ENCODE measurements at regions not wholly inside any gene's neighbourhood (a gene's known extent, or its start where the extent isn't known, plus 50 kb on each side); places are given as distances from the start of the nearest gene placed in this dataset.

DNA sequence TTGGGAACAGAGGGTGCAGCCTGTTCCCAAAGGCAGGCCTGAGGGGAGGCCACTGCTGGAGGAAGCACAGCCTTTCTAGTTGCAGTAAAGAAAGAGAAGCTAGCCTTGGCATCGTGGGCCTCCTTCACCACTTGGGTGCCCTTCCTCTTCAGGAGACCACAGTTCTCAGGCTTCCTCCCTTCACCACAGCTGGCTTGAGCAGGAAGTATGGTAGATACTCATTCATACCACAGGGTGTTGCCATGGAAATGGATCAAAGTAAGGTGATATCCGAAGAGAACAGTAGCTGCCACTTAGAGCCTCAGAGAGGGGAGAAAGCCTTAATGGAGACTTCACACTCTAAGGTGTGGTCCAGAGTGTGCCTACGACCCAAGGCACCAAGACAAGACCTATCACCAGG, 120.4 kb upstream of the RIPOR2 start:
- H3K27me3 ChIP-seq (ENCODE audit: insufficient read depth, low read length) = no peaks in the 10 kb centered on the region
- WGBS = 88% methylated on average over 3 of the region's 3 CpGs
- no peak overlapping the region for H3K27ac ChIP-seq (ENCODE audit: low read depth, low read length)
- no peak overlapping the region for H3K4me3 ChIP-seq (ENCODE audit: low read length)
- no peak overlapping the region for H3K9ac ChIP-seq (ENCODE audit: low read depth, low read length)
- no peaks in the 10 kb centered on the region for H3K36me3 ChIP-seq (ENCODE audit: insufficient read depth, low read length)
- 0 out of 2 replicates have a peak, but pooled peaks cover 3% of the 10 kb centered on the region for H3K9me3 ChIP-seq (ENCODE audit: insufficient read depth, low read depth, low read length)
- H3K4me1 ChIP-seq (ENCODE audit: insufficient read depth, low read length) = peaks cover 6% of the 10 kb centered on the region; the same call in 1 of the 2 replicates

- Histone ChIP-seq H3K4me1 (ENCODE audit: insufficient read depth, low read length) (peaks cover 18% of the 10 kb centered on the region), H3K27me3 (ENCODE audit: insufficient read depth, low read length) (no peaks in the 10 kb centered on the region), H3K9ac (ENCODE audit: low read depth, low read length) (no peak overlapping the region), H3K4me3 (ENCODE audit: low read length) (no peak overlapping the region), H3K9me3 (ENCODE audit: insufficient read depth, low read depth, low read length) (0 out of 2 replicates have a peak, but pooled peaks cover 3% of the 10 kb centered on the region), H3K36me3 (ENCODE audit: insufficient read depth, low read length) (no peaks in the 10 kb centered on the region), H3K27ac (ENCODE audit: low read depth, low read length) (no peak overlapping the region)
- WGBS = 94% methylated on average over 7 of the region's 7 CpGs
Measured at GRCh38 chr6:25057111-25057905, 121.5 kb upstream of the RIPOR2 start.

- Histone ChIP-seq H3K4me3 (ENCODE audit: low read length) (no peak overlapping the region), H3K9ac (ENCODE audit: low read depth, low read length) (no peak overlapping the region), H3K4me1 (ENCODE audit: insufficient read depth, low read length) (peaks cover 24% of the 10 kb centered on the region), H3K27ac (ENCODE audit: low read depth, low read length) (0 out of 2 replicates have a peak overlapping the region, but pooled peaks have one; percentile 5), H3K9me3 (ENCODE audit: insufficient read depth, low read depth, low read length) (0 out of 2 replicates have a peak, but pooled peaks cover 3% of the 10 kb centered on the region), H3K36me3 (ENCODE audit: insufficient read depth, low read length) (no peaks in the 10 kb centered on the region), H3K27me3 (ENCODE audit: insufficient read depth, low read length) (no peaks in the 10 kb centered on the region)
- WGBS = 89% methylated on average over 5 of the region's 5 CpGs
Measured at GRCh38 chr6:25058441-25058840, 122.7 kb upstream of the RIPOR2 start.

DNA sequence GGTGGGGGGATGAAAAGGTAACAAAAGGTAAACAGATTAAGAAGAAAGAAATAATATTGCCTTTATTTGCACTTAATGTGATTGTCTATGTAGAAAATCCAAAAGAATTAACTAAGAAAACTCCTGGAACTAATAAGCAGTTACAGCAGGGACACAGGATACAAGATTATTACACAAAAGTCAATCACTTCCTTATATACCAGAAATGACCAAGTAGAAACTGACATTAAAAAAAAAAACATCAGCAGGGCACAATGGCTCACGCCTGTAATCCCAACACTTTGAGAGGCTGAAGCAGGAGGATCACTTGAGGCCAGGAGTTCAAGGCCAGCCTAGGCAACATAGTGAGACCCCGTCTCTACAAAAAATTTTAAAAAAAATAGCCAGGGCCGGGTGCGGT, 123.2 kb upstream of the RIPOR2 start:
- Histone ChIP-seq H3K9ac (ENCODE audit: low read depth, low read length) (no peak overlapping the region), H3K27ac (ENCODE audit: low read depth, low read length) (no peak overlapping the region), H3K27me3 (ENCODE audit: insufficient read depth, low read length) (no peaks in the 10 kb centered on the region), H3K4me1 (ENCODE audit: insufficient read depth, low read length) (peaks cover 22% of the 10 kb centered on the region), H3K36me3 (ENCODE audit: insufficient read depth, low read length) (no peaks in the 10 kb centered on the region), H3K9me3 (ENCODE audit: insufficient read depth, low read depth, low read length) (0 out of 2 replicates have a peak, but pooled peaks cover 3% of the 10 kb centered on the region), H3K4me3 (ENCODE audit: low read length) (no peak overlapping the region)
- 93% methylated on average over 4 of the region's 4 CpGs for WGBS

- WGBS = 94% methylated on average over 2 of the region's 2 CpGs
- 0 out of 2 replicates have a peak, but pooled peaks cover 3% of the 10 kb centered on the region for H3K9me3 ChIP-seq (ENCODE audit: insufficient read depth, low read depth, low read length)
Measured at GRCh38 chr6:25060522-25060921, 124.8 kb upstream of the RIPOR2 start.

GRCh38 chr6:25061289-25061936, 125.7 kb upstream of the RIPOR2 start:
- Histone ChIP-seq H3K4me3 (ENCODE audit: low read length) (no peak overlapping the region), H3K4me1 (ENCODE audit: insufficient read depth, low read length) (peaks cover 21% of the 10 kb centered on the region), H3K9me3 (ENCODE audit: insufficient read depth, low read depth, low read length) (0 out of 2 replicates have a peak, but pooled peaks cover 3% of the 10 kb centered on the region), H3K36me3 (ENCODE audit: insufficient read depth, low read length) (no peaks in the 10 kb centered on the region), H3K27ac (ENCODE audit: low read depth, low read length) (peak overlapping the region; percentile 91), H3K9ac (ENCODE audit: low read depth, low read length) (peak overlapping the region; percentile 40; the same call in 1 of the 2 replicates), H3K27me3 (ENCODE audit: insufficient read depth, low read length) (no peaks in the 10 kb centered on the region)
- WGBS = 39% methylated on average over 5 of the region's 6 CpGs

More at GRCh38 chr6:25060522-25060921, 124.8 kb upstream of the RIPOR2 start:
- Histone ChIP-seq H3K9ac (ENCODE audit: low read depth, low read length) (no peak overlapping the region), H3K4me3 (ENCODE audit: low read length) (no peak overlapping the region), H3K36me3 (ENCODE audit: insufficient read depth, low read length) (no peaks in the 10 kb centered on the region), H3K27ac (ENCODE audit: low read depth, low read length) (no peak overlapping the region), H3K4me1 (ENCODE audit: insufficient read depth, low read length) (peaks cover 21% of the 10 kb centered on the region), H3K27me3 (ENCODE audit: insufficient read depth, low read length) (no peaks in the 10 kb centered on the region)

- Histone ChIP-seq H3K9ac (ENCODE audit: low read depth, low read length) (no peak overlapping the region; the same call in 1 of the 2 replicates), H3K27me3 (ENCODE audit: insufficient read depth, low read length) (no peaks in the 10 kb centered on the region), H3K9me3 (ENCODE audit: insufficient read depth, low read depth, low read length) (0 out of 2 replicates have a peak, but pooled peaks cover 3% of the 10 kb centered on the region), H3K4me1 (ENCODE audit: insufficient read depth, low read length) (peaks cover 21% of the 10 kb centered on the region), H3K36me3 (ENCODE audit: insufficient read depth, low read length) (no peaks in the 10 kb centered on the region), H3K27ac (ENCODE audit: low read depth, low read length) (peak overlapping the region; percentile 91), H3K4me3 (ENCODE audit: low read length) (no peak overlapping the region)
- WGBS = 89% methylated on average over 5 of the region's 7 CpGs
Measured at GRCh38 chr6:25062070-25062811, 126.5 kb upstream of the RIPOR2 start.

GRCh38 chr6:25064006-25064405, 128.2 kb upstream of the RIPOR2 start:
- Histone ChIP-seq H3K4me3 (ENCODE audit: low read length) (no peak overlapping the region), H3K27ac (ENCODE audit: low read depth, low read length) (no peak overlapping the region), H3K9ac (ENCODE audit: low read depth, low read length) (no peak overlapping the region), H3K4me1 (ENCODE audit: insufficient read depth, low read length) (peaks cover 21% of the 10 kb centered on the region), H3K36me3 (ENCODE audit: insufficient read depth, low read length) (no peaks in the 10 kb centered on the region), H3K9me3 (ENCODE audit: insufficient read depth, low read depth, low read length) (0 out of 2 replicates have a peak, but pooled peaks cover 3% of the 10 kb centered on the region), H3K27me3 (ENCODE audit: insufficient read depth, low read length) (no peaks in the 10 kb centered on the region)
- 88% methylated on average over 1 of the region's 2 CpGs for WGBS

GRCh38 chr6:25065666-25066065, 129.9 kb upstream of the RIPOR2 start:
- 89% methylated on average over 3 of the region's 3 CpGs for WGBS
- H3K27ac ChIP-seq (ENCODE audit: low read depth, low read length) = no peak overlapping the region
- no peak overlapping the region for H3K4me3 ChIP-seq (ENCODE audit: low read length)
- H3K27me3 ChIP-seq (ENCODE audit: insufficient read depth, low read length) = no peaks in the 10 kb centered on the region
- H3K4me1 ChIP-seq (ENCODE audit: insufficient read depth, low read length) = peaks cover 21% of the 10 kb centered on the region
- H3K9me3 ChIP-seq (ENCODE audit: insufficient read depth, low read depth, low read length) = no peaks in the 10 kb centered on the region
- no peak overlapping the region for H3K9ac ChIP-seq (ENCODE audit: low read depth, low read length)
- H3K36me3 ChIP-seq (ENCODE audit: insufficient read depth, low read length) = no peaks in the 10 kb centered on the region

GRCh38 chr6:25066593-25066992, 130.8 kb upstream of the RIPOR2 start:
- Histone ChIP-seq H3K4me3 (ENCODE audit: low read length) (no peak overlapping the region), H3K36me3 (ENCODE audit: insufficient read depth, low read length) (no peaks in the 10 kb centered on the region), H3K27ac (ENCODE audit: low read depth, low read length) (no peak overlapping the region), H3K27me3 (ENCODE audit: insufficient read depth, low read length) (no peaks in the 10 kb centered on the region), H3K9me3 (ENCODE audit: insufficient read depth, low read depth, low read length) (no peaks in the 10 kb centered on the region), H3K9ac (ENCODE audit: low read depth, low read length) (no peak overlapping the region), H3K4me1 (ENCODE audit: insufficient read depth, low read length) (peaks cover 13% of the 10 kb centered on the region)
- 82% methylated on average over 1 of the region's 1 CpG for WGBS

GRCh38 chr6:25068866-25069265, 133.1 kb upstream of the RIPOR2 start:
- WGBS = 96% methylated on average over 2 of the region's 2 CpGs
- no peak overlapping the region for H3K4me3 ChIP-seq (ENCODE audit: low read length)
- H3K36me3 ChIP-seq (ENCODE audit: insufficient read depth, low read length) = no peaks in the 10 kb centered on the region
- H3K27ac ChIP-seq (ENCODE audit: low read depth, low read length) = no peak overlapping the region
- no peaks in the 10 kb centered on the region for H3K9me3 ChIP-seq (ENCODE audit: insufficient read depth, low read depth, low read length)
- no peaks in the 10 kb centered on the region for H3K4me1 ChIP-seq (ENCODE audit: insufficient read depth, low read length)
- H3K27me3 ChIP-seq (ENCODE audit: insufficient read depth, low read length) = no peaks in the 10 kb centered on the region
- no peak overlapping the region for H3K9ac ChIP-seq (ENCODE audit: low read depth, low read length)

Measured in HUES64 (cell line).